MM.1S (cell line): ENCODE measurements at regions not wholly inside any gene's neighbourhood (a gene's known extent, or its start where the extent isn't known, plus 50 kb on each side); places are given as distances from the start of the nearest gene placed in this dataset.

Source experiments
- DNase-seq: peaks from one replicate; pipeline ENCODE4 v3.0.0-alpha.2; 2015
- H2AFZ ChIP-seq: fragments of 300-600 bp; sonication (generic); 2 replicates; pipeline ENCODE4 v1.6.0; 2016; ENCODE audit warnings: antibody characterized with exemption, low read length
- H3F3A ChIP-seq: fragments of 300-600 bp; sonication (generic); 2 replicates; pipeline ENCODE4 v1.6.1; 2016; ENCODE audit warnings: mild to moderate bottlenecking, antibody characterized with exemption, low read length, moderate library complexity, mixed read lengths; ENCODE audit not compliant: insufficient read depth
- H3K27ac ChIP-seq: fragments of 300-600 bp; sonication (generic); 2 replicates; pipeline ENCODE4 v1.5.1; 2016; ENCODE audit warnings: mild to moderate bottlenecking, low read length
- H3K27me3 ChIP-seq: fragments of 300-600 bp; sonication (generic); replicated peaks from 2 replicates; pipeline ENCODE4 v1.6.0; 2016; ENCODE audit warnings: low read length; ENCODE audit not compliant: insufficient read depth
- H3K36me3 ChIP-seq: fragments of 300-600 bp; sonication (generic); replicated peaks from 2 replicates; pipeline ENCODE4 v1.6.1; 2016; ENCODE audit warnings: mild to moderate bottlenecking, low read length, mixed read lengths; ENCODE audit not compliant: insufficient read depth
- H3K4me1 ChIP-seq: fragments of 300-600 bp; sonication (generic); 2 replicates; pipeline ENCODE4 v1.6.1; 2016; ENCODE audit warnings: low read length, mixed read lengths
- H3K4me2 ChIP-seq: fragments of 300-600 bp; sonication (generic); 2 replicates; pipeline ENCODE4 v1.6.0; 2016; ENCODE audit warnings: low read depth, low read length
- H3K4me3 ChIP-seq: fragments of 300-600 bp; sonication (generic); 2 replicates; pipeline ENCODE4 v1.5.1; 2016; ENCODE audit warnings: low read length, mixed read lengths
- H3K79me2 ChIP-seq: fragments of 300-600 bp; sonication (generic); 2 replicates; pipeline ENCODE4 v1.6.1; 2016; ENCODE audit warnings: mixed run types, low read length, mixed read lengths
- H3K9ac ChIP-seq: fragments of 300-600 bp; sonication (generic); 2 replicates; pipeline ENCODE4 v1.6.1; 2016; ENCODE audit warnings: low read length, mixed read lengths
- H3K9me2 ChIP-seq: fragments of 300-600 bp; sonication (generic); replicated peaks from 2 replicates; pipeline ENCODE4 v1.6.1; 2016; ENCODE audit warnings: mild to moderate bottlenecking, low read length, mixed read lengths; ENCODE audit not compliant: insufficient read depth
- H3K9me3 ChIP-seq: fragments of 300-600 bp; sonication (generic); replicated peaks from 2 replicates; pipeline ENCODE4 v1.6.1; 2016; ENCODE audit warnings: mild to moderate bottlenecking, low read length, mixed read lengths; ENCODE audit not compliant: insufficient read depth
- H4K20me1 ChIP-seq: fragments of 300-600 bp; sonication (generic); 2 replicates; pipeline ENCODE4 v1.6.1; 2016; ENCODE audit warnings: mild to moderate bottlenecking, low read length, moderate library complexity, mixed read lengths; ENCODE audit not compliant: insufficient read depth
- EZH2 ChIP-seq: fragments of 300-600 bp; sonication (generic); optimal IDR thresholded peaks from 2 replicates; pipeline ENCODE3; 2017; ENCODE audit warnings: low read depth, mild to moderate bottlenecking, antibody characterized with exemption, low read length, mixed read lengths
- EZH2phosphoT487 ChIP-seq: fragments of 300-600 bp; sonication (generic); IDR thresholded peaks from 2 replicates; pipeline ENCODE4 v1.6.1; 2018; ENCODE audit warnings: antibody characterized with exemption, low read length
- TF ChIP-seq, protein P1 (sequence below): fragments of 300-600 bp; sonication (generic); IDR thresholded peaks from 2 replicates; pipeline ENCODE4 v1.5.1; 2016; ENCODE audit warnings: antibody characterized with exemption, low read length, mixed read lengths

DNA sequence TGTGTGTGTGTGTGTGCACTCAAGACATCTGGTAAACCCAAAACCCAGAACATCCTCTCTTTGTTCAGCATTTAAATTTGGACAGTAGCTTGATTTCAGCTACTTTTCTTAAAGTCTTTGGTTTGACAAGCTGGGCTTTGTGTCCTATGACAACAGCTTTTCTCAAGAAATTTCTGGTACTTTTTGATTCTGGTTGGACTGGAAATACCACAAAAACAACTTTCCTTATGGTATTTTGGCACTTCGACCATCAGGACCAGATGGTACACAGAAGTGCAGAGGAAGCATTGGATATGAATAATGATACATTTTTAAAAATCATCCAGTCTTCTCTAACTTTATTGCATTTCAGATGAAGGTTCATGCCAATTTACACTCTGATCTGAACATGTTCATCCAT lies 286.6 kb upstream of the FLRT2 start:
- H3F3A ChIP-seq, result no peaks in the 10 kb centered on the region
- no peak for DNase-seq
- H3K9ac ChIP-seq, result no peak overlapping the region
- H3K27ac ChIP-seq, result no peak overlapping the region
- H3K4me2 ChIP-seq, result no peak overlapping the region
- no peaks in the 10 kb centered on the region for H3K9me2 ChIP-seq
- no peaks in the 10 kb centered on the region for H3K27me3 ChIP-seq
- no peaks in the 10 kb centered on the region for H3K9me3 ChIP-seq
- TF ChIP-seq, protein P1, sequence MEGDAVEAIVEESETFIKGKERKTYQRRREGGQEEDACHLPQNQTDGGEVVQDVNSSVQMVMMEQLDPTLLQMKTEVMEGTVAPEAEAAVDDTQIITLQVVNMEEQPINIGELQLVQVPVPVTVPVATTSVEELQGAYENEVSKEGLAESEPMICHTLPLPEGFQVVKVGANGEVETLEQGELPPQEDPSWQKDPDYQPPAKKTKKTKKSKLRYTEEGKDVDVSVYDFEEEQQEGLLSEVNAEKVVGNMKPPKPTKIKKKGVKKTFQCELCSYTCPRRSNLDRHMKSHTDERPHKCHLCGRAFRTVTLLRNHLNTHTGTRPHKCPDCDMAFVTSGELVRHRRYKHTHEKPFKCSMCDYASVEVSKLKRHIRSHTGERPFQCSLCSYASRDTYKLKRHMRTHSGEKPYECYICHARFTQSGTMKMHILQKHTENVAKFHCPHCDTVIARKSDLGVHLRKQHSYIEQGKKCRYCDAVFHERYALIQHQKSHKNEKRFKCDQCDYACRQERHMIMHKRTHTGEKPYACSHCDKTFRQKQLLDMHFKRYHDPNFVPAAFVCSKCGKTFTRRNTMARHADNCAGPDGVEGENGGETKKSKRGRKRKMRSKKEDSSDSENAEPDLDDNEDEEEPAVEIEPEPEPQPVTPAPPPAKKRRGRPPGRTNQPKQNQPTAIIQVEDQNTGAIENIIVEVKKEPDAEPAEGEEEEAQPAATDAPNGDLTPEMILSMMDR, result no peak
- TF ChIP-seq EZH2phosphoT487, result no peak
- TF ChIP-seq EZH2, result no peak
- no peaks in the 10 kb centered on the region for H3K36me3 ChIP-seq
- H2AFZ ChIP-seq, result no peak overlapping the region
- no peaks in the 10 kb centered on the region for H3K79me2 ChIP-seq
- H4K20me1 ChIP-seq, result no peaks in the 10 kb centered on the region
- no peak overlapping the region for H3K4me3 ChIP-seq
- no peaks in the 10 kb centered on the region for H3K4me1 ChIP-seq

DNA sequence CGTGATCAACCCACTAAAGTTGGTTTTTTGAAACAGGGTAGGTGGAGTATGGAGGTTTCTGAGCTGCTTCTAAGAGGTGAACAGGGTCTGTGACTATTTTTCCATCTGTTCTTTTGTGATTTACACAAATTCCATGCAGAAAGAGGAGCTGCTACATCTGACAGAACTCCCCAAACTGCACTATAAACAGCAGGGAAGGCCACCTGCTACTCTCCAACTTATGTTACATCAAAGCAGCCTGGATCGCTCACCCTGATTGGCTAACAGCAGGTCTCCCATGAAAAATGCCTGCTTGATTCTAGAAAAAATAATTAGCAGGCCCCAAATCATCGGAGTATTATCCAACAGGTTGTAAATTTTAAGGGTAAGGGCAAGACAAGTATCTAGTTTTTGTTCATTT lies 282.9 kb upstream of the FLRT2 start:
- H3K27ac ChIP-seq, result no peak overlapping the region
- no peaks in the 10 kb centered on the region for H3K27me3 ChIP-seq
- H3K4me1 ChIP-seq, result no peaks in the 10 kb centered on the region
- no peaks in the 10 kb centered on the region for H3K79me2 ChIP-seq
- TF ChIP-seq EZH2phosphoT487 (no peak), EZH2 (no peak)
- TF ChIP-seq, protein P1, result no peak
- DNase-seq, result no peak
- H3K36me3 ChIP-seq, result no peaks in the 10 kb centered on the region
- H3K9me2 ChIP-seq, result no peaks in the 10 kb centered on the region
- no peak overlapping the region for H3K4me2 ChIP-seq
- no peaks in the 10 kb centered on the region for H3F3A ChIP-seq
- H4K20me1 ChIP-seq, result no peaks in the 10 kb centered on the region
- H3K4me3 ChIP-seq, result no peak overlapping the region
- no peak overlapping the region for H3K9ac ChIP-seq
- H3K9me3 ChIP-seq, result no peaks in the 10 kb centered on the region
- H2AFZ ChIP-seq, result no peak overlapping the region

DNA sequence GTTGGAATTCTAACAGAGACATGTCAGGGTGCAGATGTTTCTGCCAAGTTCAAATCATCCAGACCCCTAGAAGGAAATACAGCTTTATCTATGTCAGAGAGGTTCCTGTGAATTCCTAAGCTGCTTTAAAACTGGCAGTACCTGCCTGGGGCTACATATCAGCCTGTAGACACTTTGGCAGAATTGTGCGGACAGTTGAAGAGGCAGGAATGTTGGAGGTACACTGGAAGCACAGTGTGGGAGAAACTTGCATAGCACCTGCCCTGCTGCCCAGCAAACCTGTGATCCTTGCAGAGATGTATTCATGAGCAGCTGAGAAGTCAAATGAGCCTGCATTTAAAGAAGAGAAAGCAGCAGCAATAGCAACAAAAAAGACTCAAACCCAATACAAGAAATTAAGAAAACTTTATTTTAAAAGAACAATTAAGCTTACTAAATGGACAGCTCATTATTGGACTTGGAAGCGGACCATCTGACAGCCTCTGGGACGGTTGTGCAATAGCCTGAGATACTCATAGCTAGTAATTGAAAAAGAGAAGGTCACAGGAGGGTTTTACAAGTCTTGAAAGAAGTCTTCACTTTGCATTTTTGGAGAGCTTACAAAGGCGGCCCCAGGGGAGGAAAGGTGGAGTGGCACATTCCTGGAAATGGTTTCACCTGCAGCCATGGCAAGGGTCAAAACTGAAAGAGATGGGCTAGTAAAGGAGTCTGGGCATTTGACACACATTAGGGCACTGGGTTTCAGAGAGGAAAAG lies 280.9 kb upstream of the FLRT2 start:
- H2AFZ ChIP-seq, result no peak overlapping the region
- H3K27me3 ChIP-seq, result no peaks in the 10 kb centered on the region
- H3K4me3 ChIP-seq, result no peak overlapping the region
- H3K9me3 ChIP-seq, result no peaks in the 10 kb centered on the region
- no peak overlapping the region for H3K9ac ChIP-seq
- DNase-seq, result no peak
- H3K4me1 ChIP-seq, result no peaks in the 10 kb centered on the region
- H3F3A ChIP-seq, result no peaks in the 10 kb centered on the region
- no peak overlapping the region for H3K4me2 ChIP-seq
- no peaks in the 10 kb centered on the region for H3K9me2 ChIP-seq
- H3K79me2 ChIP-seq, result no peaks in the 10 kb centered on the region
- H3K36me3 ChIP-seq, result no peaks in the 10 kb centered on the region
- TF ChIP-seq, protein P1, result no peak
- TF ChIP-seq EZH2phosphoT487 (no peak), EZH2 (no peak)
- H3K27ac ChIP-seq, result no peak overlapping the region
- no peaks in the 10 kb centered on the region for H4K20me1 ChIP-seq
